NCI-H82 treated with DMSO at 0.1 percent for 48 hours (cell line): ENCODE measurements at regions not wholly inside any gene's neighbourhood (a gene's known extent, or its start where the extent isn't known, plus 50 kb on each side); places are given as distances from the start of the nearest gene placed in this dataset.
"Not testable (repeated sequence)": the region's sequence is repeated elsewhere in the genome, so short reads cannot be mapped to it uniquely, and the experiment has no call there.

Source experiments
- DNase-seq: peaks from one replicate; lab custom pipeline; 2025; ENCODE audit not compliant: unreplicated experiment; lab: John Stamatoyannopoulos, UW

DNA sequence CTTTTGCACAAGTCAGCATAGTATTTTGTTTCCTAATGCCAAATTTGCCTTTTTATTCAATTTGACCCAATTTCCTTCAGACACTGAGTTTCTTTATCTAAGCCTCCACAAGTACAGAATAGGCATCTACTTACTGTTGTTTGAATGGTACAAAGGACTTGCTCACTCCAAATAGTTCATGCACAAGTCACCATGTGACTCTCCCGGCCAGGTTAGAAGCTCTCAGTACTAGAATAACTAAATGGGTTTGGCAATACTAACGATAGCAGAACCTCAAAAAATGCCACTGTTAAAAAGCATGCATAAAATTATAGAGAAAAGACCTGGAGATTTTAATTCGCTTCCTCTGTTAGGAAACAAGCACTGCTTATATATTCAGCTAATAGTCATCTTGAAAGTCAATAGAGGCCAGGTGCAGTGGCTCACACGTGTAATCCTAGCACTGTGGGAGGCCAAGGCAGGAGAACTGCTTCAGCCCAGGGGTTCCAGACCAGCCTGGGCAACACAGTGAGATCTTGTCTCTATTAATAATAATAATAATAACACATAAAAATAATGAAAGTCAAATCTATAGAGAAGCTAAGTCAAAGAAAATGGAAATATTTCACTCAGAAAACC, 335.8 kb upstream of the MBL2 start:
- DNase-seq, result no peak

DNA sequence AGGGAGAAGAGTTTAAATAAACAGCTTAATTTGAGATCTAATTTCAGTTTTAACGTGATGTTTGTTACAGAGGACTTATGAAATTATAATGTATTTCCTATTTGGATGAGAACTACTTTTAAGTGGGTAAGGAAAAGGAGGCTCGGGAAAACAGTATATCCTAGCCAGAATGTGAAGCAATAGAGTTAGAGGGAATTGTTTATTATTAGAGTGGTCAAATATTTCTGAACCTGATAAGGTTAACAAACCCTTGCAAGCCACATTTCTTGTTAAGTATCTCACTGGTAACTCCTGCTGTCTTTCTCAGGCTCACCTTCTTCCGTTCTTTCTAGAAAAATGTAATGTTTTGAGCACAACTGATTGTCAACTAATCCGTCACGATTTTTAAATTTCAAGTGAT, 335.1 kb upstream of the MBL2 start:
- no peak for DNase-seq

DNA sequence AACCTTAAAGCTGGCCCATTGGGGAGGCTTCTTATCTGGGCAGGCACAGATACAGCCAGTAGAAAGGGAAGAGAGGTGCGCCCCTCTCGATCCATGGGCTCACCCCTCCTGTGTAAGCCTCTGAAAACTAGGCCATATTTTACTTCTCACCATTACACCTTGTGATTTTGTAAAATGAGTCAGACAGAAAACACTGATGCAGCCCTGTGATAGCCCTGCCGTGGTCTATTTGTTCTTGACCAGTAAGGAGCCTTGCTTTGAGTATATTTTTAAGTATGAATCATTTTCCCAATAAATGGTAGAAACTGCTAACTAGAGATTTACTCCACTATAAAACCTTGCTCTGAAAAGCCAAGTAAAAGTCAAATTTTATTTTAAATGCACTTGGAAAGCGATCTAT, 329.8 kb upstream of the MBL2 start:
- no peak for DNase-seq

DNA sequence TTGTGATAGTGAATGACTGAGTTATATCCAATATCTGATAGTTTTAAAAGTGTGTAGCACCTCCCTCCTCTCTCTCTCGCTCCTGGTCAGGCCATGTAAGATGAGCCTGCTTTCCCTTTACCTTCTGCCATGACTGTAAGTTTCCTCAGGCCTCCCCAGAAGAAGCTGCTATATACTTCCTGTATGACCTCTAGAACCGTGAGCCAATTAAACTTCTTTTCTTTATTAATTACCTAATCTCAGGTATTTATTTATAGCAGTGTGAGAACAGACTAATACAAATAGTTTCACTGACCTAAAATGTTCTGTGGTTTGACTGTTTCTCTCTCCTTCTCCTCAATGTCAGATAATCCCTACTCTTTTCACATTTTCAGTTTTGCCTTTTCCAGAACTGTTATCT, 321.3 kb upstream of the MBL2 start:
- DNase-seq, result no peak

DNA sequence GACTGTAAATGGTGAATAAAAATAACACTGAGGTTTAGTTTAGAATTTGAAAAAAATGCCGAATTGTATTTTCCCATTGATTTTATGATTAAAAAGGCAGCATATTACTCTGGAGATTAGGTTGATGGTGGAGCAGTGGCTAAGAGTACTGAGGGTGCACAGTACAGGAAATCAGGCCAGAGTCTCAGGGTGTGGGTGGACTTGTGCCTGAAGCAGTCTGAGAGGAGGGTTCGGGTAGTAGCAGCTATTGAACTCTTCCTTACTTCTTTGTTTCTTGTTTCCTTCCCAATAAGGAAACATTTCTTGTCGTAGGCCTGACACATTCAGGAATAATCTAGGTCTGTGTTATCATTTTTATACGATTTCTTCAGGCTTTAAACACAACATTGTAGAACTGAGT, 319.0 kb upstream of the MBL2 start:
- DNase-seq, result no peak

DNA sequence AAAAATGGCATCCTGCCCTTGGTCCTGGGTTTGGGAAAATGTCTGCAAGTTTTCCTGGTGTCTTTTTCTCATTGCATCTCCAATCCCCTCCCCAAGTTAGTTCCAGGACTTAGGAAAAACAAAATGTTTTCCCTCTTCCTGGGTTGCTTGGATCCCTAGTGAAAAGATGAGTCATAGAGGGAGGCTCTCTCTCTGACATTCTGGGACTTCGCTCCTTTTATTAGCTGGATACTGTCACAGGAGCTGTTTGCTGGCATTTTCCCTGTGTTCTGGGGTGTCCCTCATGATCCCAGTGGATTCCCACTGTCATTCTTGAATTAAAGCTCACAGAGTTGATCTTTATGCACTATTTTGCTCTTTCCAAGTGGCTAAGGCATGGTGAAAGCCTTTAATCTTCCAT, 316.4 kb upstream of the MBL2 start:
- DNase-seq, result no peak

DNA sequence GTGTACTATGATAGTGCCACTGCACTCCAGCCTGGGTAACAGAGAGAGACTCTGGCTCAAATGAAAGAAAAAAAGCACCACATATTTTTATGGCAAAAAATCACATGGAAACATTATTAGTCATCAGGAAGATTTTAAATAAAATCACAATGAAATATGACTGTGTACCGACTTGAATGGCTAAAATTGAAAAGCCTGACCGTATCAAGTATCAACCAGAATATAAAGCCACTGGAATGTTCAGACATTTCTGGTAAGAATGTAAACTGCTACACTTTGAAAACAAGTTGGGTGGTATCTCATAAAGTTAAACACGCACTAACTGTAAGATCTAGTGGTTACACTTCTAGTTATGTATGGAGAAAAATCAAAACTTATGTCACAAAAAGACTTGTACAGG, 306.7 kb upstream of the MBL2 start:
- DNase-seq, result no peak

DNA sequence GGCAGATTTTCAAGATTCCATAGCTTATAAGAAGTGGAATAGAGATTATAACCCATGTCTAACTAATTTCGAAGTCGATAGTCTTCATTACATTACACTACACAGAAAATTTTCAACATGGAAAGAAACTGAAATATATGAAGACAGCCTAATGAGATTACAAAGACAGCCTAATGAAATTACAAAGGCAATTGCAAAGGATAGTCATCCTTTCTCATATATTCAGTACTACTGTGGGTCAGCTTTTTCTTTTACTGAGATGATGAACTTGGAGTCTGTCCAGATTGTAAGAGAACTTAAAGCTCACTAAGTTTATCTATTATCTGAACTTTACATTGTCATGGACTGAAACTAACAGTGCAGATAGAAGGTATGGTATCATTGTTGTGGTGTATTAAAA, 304.4 kb upstream of the MBL2 start:
- DNase-seq, result no peak

DNA sequence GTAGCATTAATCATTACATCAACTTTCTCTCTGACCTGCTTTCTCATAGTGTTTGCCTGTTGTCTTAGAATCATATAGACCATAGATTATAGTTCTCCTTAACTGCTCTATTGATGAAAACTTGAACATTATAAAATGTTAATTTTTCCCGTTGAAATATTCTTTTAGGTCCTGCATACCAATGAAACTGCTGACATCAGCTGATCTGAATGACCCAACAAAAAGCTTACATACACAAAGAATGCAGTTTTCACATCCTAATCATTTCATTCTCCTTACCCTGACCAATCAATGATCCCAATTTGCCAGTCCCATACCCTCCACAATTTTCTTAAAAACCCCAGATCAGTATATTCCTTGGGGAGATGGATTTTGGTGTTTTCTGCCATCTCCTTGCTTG, 302.9 kb upstream of the MBL2 start:
- no peak for DNase-seq

DNA sequence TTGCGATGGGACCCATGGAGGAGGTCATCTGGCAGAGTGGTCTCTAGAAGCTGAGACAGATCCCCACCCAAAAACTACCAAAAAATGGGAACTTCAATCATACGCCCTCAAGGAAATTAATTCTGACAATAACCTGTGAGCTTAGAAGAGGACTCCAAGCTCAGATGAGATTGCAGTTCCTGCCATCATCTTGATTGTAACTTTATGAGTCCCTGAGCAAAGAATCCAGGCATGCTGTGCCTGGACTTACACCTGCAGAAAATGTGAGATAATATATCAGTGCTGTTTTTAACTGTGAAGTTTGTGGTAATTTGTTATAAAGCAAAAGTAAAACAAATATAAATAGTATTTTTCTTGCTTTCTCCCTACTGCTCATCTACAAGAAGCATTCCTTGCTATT, 299.6 kb upstream of the MBL2 start:
- DNase-seq, result no peak

DNA sequence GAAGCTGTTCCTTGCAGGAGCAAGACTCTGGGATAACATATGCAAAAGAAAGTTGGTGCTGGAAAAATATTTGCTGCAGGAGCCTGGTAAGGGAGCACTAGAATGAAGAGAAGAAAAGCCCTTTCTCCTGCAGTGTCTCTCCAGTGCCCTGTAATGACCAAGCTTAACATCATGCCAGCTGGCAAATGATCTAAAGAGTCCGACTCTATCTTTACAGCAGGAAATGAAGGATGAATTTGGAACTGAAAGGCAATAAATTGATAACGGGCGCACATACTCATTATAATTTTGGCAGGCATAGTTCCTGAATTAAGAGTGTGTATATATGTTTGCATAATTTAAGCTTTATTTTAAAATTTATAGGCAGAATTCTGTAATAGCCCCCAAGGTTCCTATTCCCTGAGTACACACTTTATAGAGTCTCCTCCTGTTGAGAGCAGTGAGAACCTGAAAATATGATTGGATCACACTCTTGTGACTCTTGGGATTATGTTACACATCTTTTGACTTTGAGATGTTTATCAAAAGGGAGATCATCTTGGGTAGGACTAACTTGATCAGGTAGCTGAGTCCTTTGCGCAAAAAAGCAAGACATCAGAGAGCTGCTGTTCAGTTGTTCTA, 299.0 kb upstream of the MBL2 start:
- no peak for DNase-seq

DNA sequence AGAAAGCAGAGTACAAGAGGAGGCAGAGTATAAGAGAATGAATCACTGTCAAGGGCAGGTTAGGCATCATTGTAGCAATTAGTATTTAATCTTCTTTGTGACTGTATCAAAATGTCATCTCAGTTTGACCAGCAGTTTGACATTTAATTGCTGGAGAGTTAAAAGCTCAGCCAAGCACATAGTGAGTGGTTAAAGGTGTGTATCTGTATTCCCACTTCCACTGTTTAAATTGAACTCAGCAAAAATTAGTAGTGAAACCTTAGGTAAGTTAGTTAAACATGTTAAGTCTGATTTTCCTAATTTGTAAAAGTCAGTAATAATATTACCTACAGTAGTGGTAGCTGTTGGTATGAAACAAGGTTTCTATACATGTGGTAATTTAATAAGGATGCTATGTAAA, 296.4 kb upstream of the MBL2 start:
- DNase-seq, result no peak

DNA sequence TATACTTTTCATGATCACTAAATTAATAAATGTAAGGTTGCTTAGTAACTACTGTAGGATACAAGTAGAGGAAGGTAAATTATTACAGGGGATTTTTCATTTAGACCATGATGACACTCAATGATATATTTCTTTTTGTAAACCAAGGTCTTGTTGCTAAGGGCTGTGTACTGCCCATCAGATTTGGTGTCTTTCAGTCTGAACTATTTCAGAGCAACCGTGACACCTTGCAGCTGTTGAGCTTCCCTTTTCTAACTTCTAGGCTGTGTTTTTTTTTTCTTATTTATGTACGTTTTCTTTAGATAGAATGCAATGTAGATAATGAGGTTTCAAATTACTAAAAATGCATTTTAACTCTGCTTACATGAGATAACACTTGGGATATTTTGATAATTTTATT, 292.0 kb upstream of the MBL2 start:
- no peak for DNase-seq

DNA sequence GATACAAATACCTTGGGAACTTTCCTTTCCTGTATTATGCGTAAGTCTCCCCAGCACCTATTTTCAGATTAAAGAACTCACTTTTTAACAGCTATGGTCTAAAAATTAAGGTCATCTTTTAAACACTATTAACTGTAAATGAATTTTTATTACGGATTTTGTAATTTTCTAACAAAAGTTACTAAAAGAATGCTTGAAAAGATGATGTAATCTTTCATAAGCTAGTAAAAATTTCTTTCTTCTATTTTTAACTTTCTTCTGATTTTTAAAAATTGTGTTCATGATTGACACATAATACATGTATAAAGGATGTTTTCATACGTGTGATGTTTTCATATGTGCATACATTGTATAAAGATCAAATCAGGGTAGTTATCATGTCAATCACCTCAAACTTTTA, 291.2 kb upstream of the MBL2 start:
- no peak for DNase-seq

DNA sequence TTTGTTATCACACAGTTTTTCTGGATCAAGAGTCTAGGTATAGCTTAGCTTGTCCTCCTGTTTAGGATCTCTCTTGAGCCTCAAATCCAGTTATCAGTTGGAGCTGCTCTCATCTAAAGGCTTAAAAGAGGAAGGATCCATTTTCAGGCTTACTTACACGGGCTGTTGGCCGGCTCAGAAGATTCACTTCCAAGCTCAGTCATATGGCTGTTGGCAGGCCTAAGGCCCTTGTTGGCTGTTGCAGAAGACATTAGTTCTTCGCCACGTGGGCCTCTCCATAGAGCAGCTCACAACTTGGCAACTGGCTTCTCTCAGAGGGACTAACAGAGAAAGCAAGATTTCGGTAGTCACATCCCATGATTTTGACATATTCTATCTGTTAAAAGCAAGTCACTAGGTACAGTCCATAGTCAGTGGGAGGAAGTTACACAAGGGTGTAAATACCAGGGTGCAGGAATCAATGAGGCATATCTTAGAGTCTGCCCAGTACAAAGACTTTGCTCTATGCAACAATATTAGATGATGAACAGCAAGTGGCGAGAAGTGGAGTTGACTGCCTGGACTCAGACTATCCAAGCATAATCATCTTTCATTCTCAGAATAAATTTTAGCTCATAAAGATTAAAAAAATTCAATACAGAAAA, 280.1 kb upstream of the MBL2 start:
- DNase-seq, result no peak

DNA sequence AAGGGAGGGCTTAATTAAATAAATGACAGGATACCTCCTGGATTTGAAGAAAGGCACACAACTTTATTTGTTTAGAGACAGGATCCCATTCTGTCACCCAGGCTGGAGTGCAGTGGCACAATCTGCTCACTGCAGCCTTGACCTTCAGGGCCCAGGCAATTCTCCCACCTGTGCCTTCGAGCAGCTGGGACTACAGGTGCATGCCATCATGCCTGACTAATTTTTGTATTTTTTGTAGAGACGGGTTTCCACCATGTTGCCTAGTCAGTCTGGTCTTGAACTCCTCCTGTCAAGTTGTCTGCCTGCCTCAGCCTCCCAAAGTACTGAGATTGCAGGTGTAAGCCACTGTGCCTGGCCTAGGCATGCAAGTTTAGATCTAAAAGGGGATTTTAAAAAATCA, 272.7 kb upstream of the MBL2 start:
- no peak for DNase-seq

DNA sequence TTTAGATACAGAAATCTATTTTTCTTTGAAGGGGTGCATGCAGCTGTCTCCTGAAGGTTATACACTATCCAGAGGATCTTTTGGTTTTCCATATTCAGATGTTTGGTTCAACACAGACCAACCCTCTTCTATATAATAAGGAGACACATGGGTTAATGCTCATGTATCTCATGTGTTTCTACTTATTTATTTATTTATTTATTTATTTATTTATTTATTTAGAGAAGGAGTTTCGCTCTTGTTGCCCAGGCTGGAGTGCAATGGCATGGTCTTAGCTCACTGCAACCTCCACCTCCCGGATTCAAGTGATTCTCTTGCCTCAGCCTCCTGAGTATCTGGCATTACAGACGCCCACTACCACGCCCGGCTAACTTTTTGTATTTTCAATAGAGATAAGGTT, 263.2 kb upstream of the MBL2 start:
- not testable (repeated sequence) for DNase-seq

DNA sequence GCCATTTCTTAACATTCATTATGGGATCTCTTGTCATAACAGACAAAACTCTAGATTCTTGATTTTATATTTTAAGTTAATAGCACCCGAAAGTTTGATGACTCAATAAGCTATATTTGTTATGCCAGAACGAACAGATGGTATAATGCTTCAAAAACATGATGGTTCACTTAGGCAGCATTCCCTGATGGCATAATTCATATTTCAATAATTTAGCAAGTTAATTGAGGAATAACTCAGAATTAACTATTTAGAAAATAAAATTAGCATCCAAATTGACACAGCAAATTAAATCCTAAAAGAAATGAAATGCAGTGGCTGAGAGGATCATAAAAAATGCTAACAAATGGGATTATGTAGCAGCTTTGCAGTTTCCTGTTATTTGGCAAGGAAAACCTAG, 260.8 kb upstream of the MBL2 start:
- DNase-seq, result no peak

DNA sequence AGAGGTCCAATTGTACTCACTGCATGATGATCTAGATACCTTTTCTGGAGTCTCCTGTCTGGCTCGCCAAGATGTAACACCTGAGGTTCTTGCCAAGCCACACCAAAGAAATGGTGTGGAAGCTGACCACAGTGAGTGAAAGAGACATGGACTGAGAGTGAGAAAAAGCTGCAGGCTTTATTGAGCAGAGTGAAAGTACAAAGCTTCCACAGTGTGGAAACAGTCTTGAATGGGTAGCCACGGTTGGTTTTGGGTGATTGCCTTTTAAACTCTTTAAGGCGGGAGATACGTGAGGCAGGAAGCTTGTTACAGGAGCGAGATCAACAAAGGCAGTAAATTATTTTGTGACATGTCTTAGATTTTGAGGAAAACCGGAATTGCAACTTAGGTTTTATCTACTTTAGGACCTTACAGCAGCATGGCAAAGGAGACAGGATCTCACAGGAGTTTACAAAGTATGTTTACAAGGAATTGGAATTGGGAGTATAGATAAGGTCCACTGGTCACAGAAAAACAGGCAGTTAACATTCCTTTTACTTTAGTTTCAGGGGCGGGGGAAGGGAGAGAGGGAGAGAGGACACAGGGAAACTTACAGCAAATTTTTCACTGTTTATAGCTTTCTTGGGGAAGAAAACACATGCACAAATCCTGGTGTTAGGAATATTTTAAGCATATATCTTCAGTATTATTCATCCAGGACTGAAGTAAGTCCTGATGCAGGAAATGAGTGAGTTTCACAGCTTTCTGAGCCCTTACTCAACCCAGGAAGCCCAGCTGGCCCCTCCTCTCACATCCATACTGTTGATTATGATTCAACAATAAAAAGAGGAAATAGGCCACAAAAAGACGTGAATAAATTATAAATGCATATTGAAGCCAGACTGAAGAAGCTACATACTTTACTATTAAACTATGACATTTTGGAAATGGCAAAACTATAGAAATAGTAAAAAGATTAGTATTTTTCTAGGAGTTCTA, 257.6 kb upstream of the MBL2 start:
- not testable (repeated sequence) for DNase-seq

DNA sequence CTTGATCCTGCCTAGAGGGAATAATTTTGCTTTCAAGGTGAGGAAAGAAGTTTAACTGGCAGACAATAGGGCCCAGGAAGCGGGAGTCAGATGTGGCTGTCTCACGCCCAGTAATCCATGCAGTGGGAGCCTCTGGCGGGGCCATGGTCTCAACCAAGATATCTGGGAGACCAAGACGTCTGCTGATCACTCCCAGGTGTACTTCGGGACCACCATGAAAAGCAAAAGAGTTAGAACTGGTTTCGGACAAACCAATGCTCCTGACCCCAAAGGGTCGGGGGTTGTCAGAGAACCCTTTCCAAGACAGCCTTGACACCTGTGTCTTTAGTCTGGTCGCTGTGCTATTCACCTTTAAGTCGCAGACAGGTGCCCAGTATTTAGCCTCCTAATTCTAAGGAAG, 256.9 kb upstream of the MBL2 start:
- DNase-seq, result no peak

DNA sequence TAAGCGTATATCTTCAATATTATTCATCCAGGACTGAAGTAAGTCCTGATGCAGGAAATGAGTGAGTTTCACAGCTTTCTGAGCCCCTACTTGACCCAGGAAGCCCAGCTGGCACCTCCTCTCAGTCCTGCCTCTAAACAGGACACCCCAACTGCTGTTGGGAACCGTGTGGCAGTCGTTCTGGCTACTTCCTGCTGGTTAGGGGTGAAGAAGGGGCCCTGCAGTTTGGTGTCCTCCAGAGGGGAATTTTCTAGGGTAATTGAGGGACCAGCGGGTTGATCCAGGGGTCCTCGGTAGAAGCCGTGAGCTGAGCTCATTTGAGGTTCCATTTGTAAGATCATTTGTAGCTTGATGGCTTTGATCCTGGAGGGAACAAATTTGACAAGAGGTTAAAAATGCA, 253.2 kb upstream of the MBL2 start:
- not testable (repeated sequence) for DNase-seq
